GM23248 (cell line): ENCODE measurements at regions not wholly inside any gene's neighbourhood (a gene's known extent, or its start where the extent isn't known, plus 50 kb on each side); places are given as distances from the start of the nearest gene placed in this dataset.

Source experiments
- DNase-seq: peaks from one replicate; pipeline ENCODE4 v3.0.0-alpha.2; 2015
- H2AFZ ChIP-seq: fragments of 200-600 bp; sonication (generic); 2 replicates; pipeline ENCODE4 v1.6.1; 2016; ENCODE audit warnings: antibody characterized with exemption
- H3F3A ChIP-seq: fragments of 200-600 bp; sonication (generic); 2 replicates; pipeline ENCODE4 v1.6.1; 2016; ENCODE audit warnings: mild to moderate bottlenecking, antibody characterized with exemption, mixed run types; ENCODE audit not compliant: insufficient read depth
- H3K27ac ChIP-seq: fragments of 200-600 bp; sonication (generic); 2 replicates; pipeline ENCODE4 v1.5.1; 2016; ENCODE audit warnings: mild to moderate bottlenecking
- H3K27me3 ChIP-seq: fragments of 200-600 bp; sonication (generic); replicated peaks from 2 replicates; pipeline ENCODE4 v1.6.1; 2016; ENCODE audit warnings: mild to moderate bottlenecking; ENCODE audit not compliant: insufficient read depth
- H3K36me3 ChIP-seq: fragments of 200-600 bp; sonication (generic); 2 replicates; pipeline ENCODE4 v1.6.1; 2016; ENCODE audit warnings: low read depth, mild to moderate bottlenecking
- H3K4me1 ChIP-seq: fragments of 200-600 bp; sonication (generic); 2 replicates; pipeline ENCODE4 v1.6.1; 2016; ENCODE audit warnings: mild to moderate bottlenecking; ENCODE audit not compliant: insufficient read depth
- H3K4me2 ChIP-seq: fragments of 200-600 bp; sonication (generic); one replicate; pipeline ENCODE4 v1.6.1; 2016; ENCODE audit warnings: mild to moderate bottlenecking; ENCODE audit not compliant: unreplicated experiment
- H3K4me3 ChIP-seq: fragments of 200-600 bp; sonication (generic); 2 replicates; pipeline ENCODE4 v1.5.1; 2016; ENCODE audit warnings: mild to moderate bottlenecking
- H3K79me2 ChIP-seq: fragments of 200-600 bp; sonication (generic); 2 replicates; pipeline ENCODE4 v1.6.1; 2016; ENCODE audit warnings: mild to moderate bottlenecking; ENCODE audit not compliant: insufficient read depth
- H3K9ac ChIP-seq: fragments of 200-600 bp; sonication (generic); 2 replicates; pipeline ENCODE4 v1.6.1; 2016; ENCODE audit warnings: mild to moderate bottlenecking
- H3K9me2 ChIP-seq: fragments of 200-600 bp; sonication (generic); 2 replicates; pipeline ENCODE4 v1.6.1; 2016; ENCODE audit warnings: mixed run types, mild to moderate bottlenecking, moderate library complexity; ENCODE audit not compliant: insufficient read depth
- H3K9me3 ChIP-seq: fragments of 200-600 bp; sonication (generic); one replicate; pipeline ENCODE4 v1.6.1; 2017; ENCODE audit warnings: low read depth
- H4K20me1 ChIP-seq: fragments of 200-600 bp; sonication (generic); 2 replicates; pipeline ENCODE4 v1.6.0; 2016; ENCODE audit not compliant: insufficient read depth
- EZH2 ChIP-seq: fragments of 200-600 bp; sonication (generic); IDR thresholded peaks from 2 replicates; pipeline ENCODE4 v1.6.1; 2018; ENCODE audit warnings: antibody characterized with exemption, mild to moderate bottlenecking; ENCODE audit not compliant: insufficient read depth, poor library complexity, severe bottlenecking
- EZH2phosphoT487 ChIP-seq: fragments of 200-600 bp; sonication (generic); IDR thresholded peaks from 2 replicates; pipeline ENCODE4 v1.6.1; 2018; ENCODE audit warnings: antibody characterized with exemption, moderate library complexity, mild to moderate bottlenecking, low read depth; ENCODE audit not compliant: insufficient read depth
- WGBS, 2 experiments: methylation state at CpG; one replicate each; pipeline ENCODE4 v1.1.6; 2015 to 2017; ENCODE audit warnings: low lambda C conversion rate in 2 of 2, low coverage in 1 of 2; ENCODE audit errors: missing lambda C conversion rate in 2 of 2; 5-methylcytosine and 5-hydroxymethylcytosine counted together
- in situ Hi-C: fragments of 300-500 bp; cut with MboI; formaldehyde crosslinking; loops from 2 replicates; pipeline ENCODE4 v1.15.0; 2020

- H3K4me2 ChIP-seq: no peak overlapping the region
These were observed 1191.1 kb downstream of the SORCS1 start for GRCh38 chr10:105973360-105973759.

GRCh38 chr10:105971460-105971859, 1193.0 kb downstream of the SORCS1 start:
- no peaks in the 10 kb centered on the region for H3K9me2 ChIP-seq
- no peaks in the 10 kb centered on the region for H3K79me2 ChIP-seq
- H3K9ac ChIP-seq: no peak overlapping the region
- H3K27me3 ChIP-seq: no peaks in the 10 kb centered on the region
- in situ Hi-C loops: no loop called here
- TF ChIP-seq EZH2: no peak
- TF ChIP-seq EZH2phosphoT487: no peak
- H3F3A ChIP-seq: no peaks in the 10 kb centered on the region
- no peak overlapping the region for H3K27ac ChIP-seq
- 13 to 20% methylated on average over 2 of the region's 2 CpGs for WGBS, 2 experiments
- H3K4me2 ChIP-seq: no peak overlapping the region
- no peaks in the 10 kb centered on the region for H3K9me3 ChIP-seq
- no peak overlapping the region for H3K4me3 ChIP-seq
- no peak for DNase-seq
- H3K36me3 ChIP-seq: no peaks in the 10 kb centered on the region
- H2AFZ ChIP-seq: no peak overlapping the region
- H3K4me1 ChIP-seq: no peaks in the 10 kb centered on the region
- H4K20me1 ChIP-seq: no peaks in the 10 kb centered on the region

More at GRCh38 chr10:105973360-105973759, 1191.1 kb downstream of the SORCS1 start:
- Histone ChIP-seq H3F3A (no peaks in the 10 kb centered on the region), H3K4me1 (no peaks in the 10 kb centered on the region), H2AFZ (no peak overlapping the region), H4K20me1 (no peaks in the 10 kb centered on the region), H3K9ac (no peak overlapping the region), H3K79me2 (no peaks in the 10 kb centered on the region), H3K4me3 (no peak overlapping the region), H3K27me3 (no peaks in the 10 kb centered on the region), H3K27ac (no peak overlapping the region), H3K36me3 (no peaks in the 10 kb centered on the region), H3K9me2 (no peaks in the 10 kb centered on the region), H3K9me3 (no peaks in the 10 kb centered on the region)
- 19 to 20% methylated on average over 4 of the region's 4 CpGs for WGBS, 2 experiments
- DNase-seq: no peak
- TF ChIP-seq EZH2 (no peak), EZH2phosphoT487 (no peak)
- in situ Hi-C loops: no loop called here

- WGBS, 2 experiments: 41 to 50% methylated on average over 12 of the region's 12 CpGs
- H3K36me3 ChIP-seq: no peaks in the 10 kb centered on the region
- no peaks in the 10 kb centered on the region for H3F3A ChIP-seq
- no peak for TF ChIP-seq EZH2
- no peak for TF ChIP-seq EZH2phosphoT487
- H3K79me2 ChIP-seq: no peaks in the 10 kb centered on the region
- no peak overlapping the region for H3K27ac ChIP-seq
- no peak overlapping the region for H3K4me3 ChIP-seq
- DNase-seq: no peak
- no peak overlapping the region for H3K4me2 ChIP-seq
- H3K4me1 ChIP-seq: no peaks in the 10 kb centered on the region
- in situ Hi-C loops: no loop called here
- H2AFZ ChIP-seq: no peak overlapping the region
- no peak overlapping the region for H3K9ac ChIP-seq
- H3K27me3 ChIP-seq: no peaks in the 10 kb centered on the region
- no peaks in the 10 kb centered on the region for H4K20me1 ChIP-seq
- H3K9me3 ChIP-seq: no peaks in the 10 kb centered on the region
- H3K9me2 ChIP-seq: no peaks in the 10 kb centered on the region
These were observed 1194.6 kb downstream of the SORCS1 start for GRCh38 chr10:105969884-105970377.

- in situ Hi-C loops: no loop called here
- 0% methylated on average over 3 of the region's 3 CpGs for WGBS, 2 experiments
These were observed 1195.8 kb downstream of the SORCS1 start for GRCh38 chr10:105968666-105969065.

GRCh38 chr10:105967256-105967655, 1197.2 kb downstream of the SORCS1 start:
- H3K79me2 ChIP-seq: no peaks in the 10 kb centered on the region
- H2AFZ ChIP-seq: no peak overlapping the region
- 7 to 16% methylated on average over 1 of the region's 1 CpG for WGBS, 2 experiments
- no peaks in the 10 kb centered on the region for H3K27me3 ChIP-seq
- TF ChIP-seq EZH2phosphoT487 (no peak), EZH2 (no peak)
- H3K36me3 ChIP-seq: no peaks in the 10 kb centered on the region
- no peak overlapping the region for H3K4me3 ChIP-seq
- H3K4me2 ChIP-seq: no peak overlapping the region
- no peaks in the 10 kb centered on the region for H3K4me1 ChIP-seq
- in situ Hi-C loops: no loop called here
- H3K9ac ChIP-seq: no peak overlapping the region
- DNase-seq: no peak
- no peaks in the 10 kb centered on the region for H4K20me1 ChIP-seq
- H3K9me3 ChIP-seq: no peaks in the 10 kb centered on the region
- no peak overlapping the region for H3K27ac ChIP-seq
- no peaks in the 10 kb centered on the region for H3F3A ChIP-seq
- H3K9me2 ChIP-seq: no peaks in the 10 kb centered on the region

More at GRCh38 chr10:105968666-105969065, 1195.8 kb downstream of the SORCS1 start:
- H3K79me2 ChIP-seq: no peaks in the 10 kb centered on the region
- H3K9me2 ChIP-seq: no peaks in the 10 kb centered on the region
- H3K36me3 ChIP-seq: no peaks in the 10 kb centered on the region
- no peak overlapping the region for H3K9ac ChIP-seq
- H2AFZ ChIP-seq: no peak overlapping the region
- H3K27ac ChIP-seq: no peak overlapping the region
- no peaks in the 10 kb centered on the region for H3K4me1 ChIP-seq
- TF ChIP-seq EZH2 (no peak), EZH2phosphoT487 (no peak)
- H3K9me3 ChIP-seq: no peaks in the 10 kb centered on the region
- no peak overlapping the region for H3K4me3 ChIP-seq
- DNase-seq: no peak
- H3F3A ChIP-seq: no peaks in the 10 kb centered on the region
- no peak overlapping the region for H3K4me2 ChIP-seq
- H4K20me1 ChIP-seq: no peaks in the 10 kb centered on the region
- no peaks in the 10 kb centered on the region for H3K27me3 ChIP-seq
